GM18868 (cell line): ENCODE measurements at regions not wholly inside any gene's neighbourhood (a gene's known extent, or its start where the extent isn't known, plus 50 kb on each side); places are given as distances from the start of the nearest gene placed in this dataset.
A peak's percentile ranks its signal among the peaks of the same experiment; 100 is the strongest.

ENCODE experiments used
- ATAC-seq: cut with Tn5 transposase; IDR thresholded peaks from one replicate; pipeline ENCODE4 v1.9.1; 2021; ENCODE audit warnings: mild to moderate bottlenecking, moderate library complexity; ENCODE audit not compliant: unreplicated experiment

GRCh38 chr1:198903203-198903602, 264.4 kb downstream of the PTPRC start:
- ATAC-seq = no peak

- ATAC-seq = no peak
These were observed 264.8 kb downstream of the PTPRC start for GRCh38 chr1:198903621-198904020.

- ATAC-seq = no peak
These were observed 265.5 kb downstream of the PTPRC start for GRCh38 chr1:198904321-198904720.

GRCh38 chr1:198906739-198907422, 268.0 kb downstream of the PTPRC start:
- ATAC-seq = no peak

- ATAC-seq = no peak
These were observed 268.5 kb downstream of the PTPRC start for GRCh38 chr1:198907423-198907746.

GRCh38 chr1:198908995-198909394, 270.2 kb downstream of the PTPRC start:
- no peak for ATAC-seq

GRCh38 chr1:198909973-198910372, 271.1 kb downstream of the PTPRC start:
- ATAC-seq = no peak

GRCh38 chr1:198910816-198911215, 272.0 kb downstream of the PTPRC start:
- no peak for ATAC-seq

- no peak for ATAC-seq
These were observed 273.2 kb downstream of the PTPRC start for GRCh38 chr1:198912046-198912445.

GRCh38 chr1:198913667-198914066, 274.8 kb downstream of the PTPRC start:
- ATAC-seq = no peak

- no peak for ATAC-seq
These were observed 276.7 kb downstream of the PTPRC start for GRCh38 chr1:198915327-198916231.

- no peak for ATAC-seq
These were observed 278.4 kb downstream of the PTPRC start for GRCh38 chr1:198917226-198917625.

- no peak for ATAC-seq
These were observed 280.1 kb downstream of the PTPRC start for GRCh38 chr1:198918920-198919319.

- ATAC-seq = peak; percentile 48
These were observed 281.0 kb downstream of the PTPRC start for GRCh38 chr1:198919667-198920398.

GRCh38 chr1:198922638-198923430, 284.0 kb downstream of the PTPRC start:
- ATAC-seq = peak; percentile 79

GRCh38 chr1:198923993-198924392, 285.2 kb downstream of the PTPRC start:
- ATAC-seq = no peak

- peak; percentile 28 for ATAC-seq
These were observed 286.7 kb downstream of the PTPRC start for GRCh38 chr1:198925567-198925966.

GRCh38 chr1:198927129-198927528, 288.3 kb downstream of the PTPRC start:
- no peak for ATAC-seq

GRCh38 chr1:198929111-198929604, 290.3 kb downstream of the PTPRC start:
- no peak for ATAC-seq

GRCh38 chr1:198929961-198930599, 291.2 kb downstream of the PTPRC start:
- peak; percentile 71 for ATAC-seq
